GM21786 (cell line): ENCODE measurements at regions not wholly inside any gene's neighbourhood (a gene's known extent, or its start where the extent isn't known, plus 50 kb on each side); places are given as distances from the start of the nearest gene placed in this dataset.
"Not testable (repeated sequence)": the region's sequence is repeated elsewhere in the genome, so short reads cannot be mapped to it uniquely, and the experiment has no call there.

Experiments used
- ATAC-seq: cut with Tn5 transposase; IDR thresholded peaks from one replicate; pipeline ENCODE4 v1.9.1; 2021; ENCODE audit not compliant: unreplicated experiment

- ATAC-seq = no peak
Observed at GRCh38 chr6:8875986-8876385, 440.6 kb upstream of the SLC35B3 start.

- ATAC-seq = no peak
Observed at GRCh38 chr6:8872589-8872988, 437.2 kb upstream of the SLC35B3 start.

- ATAC-seq = no peak
Observed at GRCh38 chr6:8865451-8865850, 430.1 kb upstream of the SLC35B3 start.

GRCh38 chr6:8860671-8861070 is 425.3 kb upstream of the SLC35B3 start:
- no peak for ATAC-seq

- no peak for ATAC-seq
Observed at GRCh38 chr6:8859501-8859900, 424.2 kb upstream of the SLC35B3 start.

- ATAC-seq = no peak
Observed at GRCh38 chr6:8858854-8859331, 423.5 kb upstream of the SLC35B3 start.

- ATAC-seq = no peak
Observed at GRCh38 chr6:8857160-8857559, 421.8 kb upstream of the SLC35B3 start.

GRCh38 chr6:8855411-8855810 is 420.1 kb upstream of the SLC35B3 start:
- no peak for ATAC-seq

GRCh38 chr6:8852332-8852731 is 417.0 kb upstream of the SLC35B3 start:
- no peak for ATAC-seq

GRCh38 chr6:8846680-8847079 is 411.3 kb upstream of the SLC35B3 start:
- not testable (repeated sequence) for ATAC-seq

GRCh38 chr6:8845690-8846089 is 410.3 kb upstream of the SLC35B3 start:
- ATAC-seq = no peak

- no peak for ATAC-seq
Observed at GRCh38 chr6:8844968-8845367, 409.6 kb upstream of the SLC35B3 start.

GRCh38 chr6:8839626-8840025 is 404.3 kb upstream of the SLC35B3 start:
- ATAC-seq = no peak

GRCh38 chr6:8837343-8837742 is 402.0 kb upstream of the SLC35B3 start:
- ATAC-seq = no peak

GRCh38 chr6:8832695-8833094 is 397.4 kb upstream of the SLC35B3 start:
- ATAC-seq = not testable (repeated sequence)

GRCh38 chr6:8831366-8832152 is 396.2 kb upstream of the SLC35B3 start:
- ATAC-seq = no peak

GRCh38 chr6:8830794-8831193 is 395.4 kb upstream of the SLC35B3 start:
- no peak for ATAC-seq

- ATAC-seq = no peak
Observed at GRCh38 chr6:8829796-8830195, 394.5 kb upstream of the SLC35B3 start.

- ATAC-seq = no peak
Observed at GRCh38 chr6:8829296-8829695, 394.0 kb upstream of the SLC35B3 start.

- ATAC-seq = no peak
Observed at GRCh38 chr6:8828376-8828775, 393.0 kb upstream of the SLC35B3 start.

- no peak for ATAC-seq
Observed at GRCh38 chr6:8825726-8826125, 390.4 kb upstream of the SLC35B3 start.

- no peak for ATAC-seq
Observed at GRCh38 chr6:8821981-8822381, 386.6 kb upstream of the SLC35B3 start.

- ATAC-seq = no peak
Observed at GRCh38 chr6:8820313-8820712, 385.0 kb upstream of the SLC35B3 start.
